ENCODE measurements at regions not wholly inside any gene's neighbourhood (a gene's known extent, or its start where the extent isn't known, plus 50 kb on each side); places are given as distances from the start of the nearest gene placed in this dataset.

- Mint-ChIP-seq H3K36me3 (ENCODE audit: low read depth, unreplicated experiment) (no peaks in the 10 kb centered on the region), H3K4me3 (ENCODE audit: unreplicated experiment) (no peak overlapping the region), H3K4me1 (ENCODE audit: unreplicated experiment) (no peaks in the 10 kb centered on the region), H3K9me3 (ENCODE audit: unreplicated experiment) (no peaks in the 10 kb centered on the region), H3K27ac (ENCODE audit: unreplicated experiment) (no peak overlapping the region), H3K27me3 (ENCODE audit: unreplicated experiment) (no peaks in the 10 kb centered on the region)
- DNase-seq (ENCODE audit: low spot score) = no peak
- TF ChIP-seq CTCF (IDR thresholded peaks at IDR 0.05; ENCODE audit: unreplicated experiment) = no peak
Measured at GRCh38 chr2:155733091-155733853, 599.2 kb downstream of the NR4A2 start.

DNA sequence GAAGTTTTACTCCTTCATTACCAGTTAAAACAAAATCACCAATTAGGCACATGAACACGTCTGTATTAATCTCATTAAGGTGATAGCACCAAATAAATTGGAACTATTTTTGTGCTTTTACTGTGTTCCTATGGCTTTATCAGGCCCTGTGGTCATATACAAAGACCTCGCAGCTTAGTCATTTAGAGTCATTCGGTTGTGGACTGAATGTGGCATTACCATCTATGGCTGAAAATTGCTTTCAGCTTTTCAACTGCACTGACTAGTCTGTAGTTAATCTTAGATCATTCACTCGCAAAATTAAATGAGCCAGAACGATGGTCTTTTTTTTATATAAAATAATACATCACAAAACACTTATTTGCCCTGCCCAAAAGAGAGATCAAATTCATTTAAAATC is 601.7 kb downstream of the NR4A2 start:
- TF ChIP-seq CTCF (IDR thresholded peaks at IDR 0.05; ENCODE audit: unreplicated experiment) = no peak
- no peak overlapping the region for H3K4me3 Mint-ChIP-seq (ENCODE audit: unreplicated experiment)
- no peaks in the 10 kb centered on the region for H3K4me1 Mint-ChIP-seq (ENCODE audit: unreplicated experiment)
- H3K36me3 Mint-ChIP-seq (ENCODE audit: low read depth, unreplicated experiment) = no peaks in the 10 kb centered on the region
- no peak overlapping the region for H3K27ac Mint-ChIP-seq (ENCODE audit: unreplicated experiment)
- H3K9me3 Mint-ChIP-seq (ENCODE audit: unreplicated experiment) = no peaks in the 10 kb centered on the region
- H3K27me3 Mint-ChIP-seq (ENCODE audit: unreplicated experiment) = no peaks in the 10 kb centered on the region
- DNase-seq (ENCODE audit: low spot score) = no peak

- TF ChIP-seq CTCF (IDR thresholded peaks at IDR 0.05; ENCODE audit: unreplicated experiment) = no peak
- H3K9me3 Mint-ChIP-seq (ENCODE audit: unreplicated experiment) = no peaks in the 10 kb centered on the region
- H3K27ac Mint-ChIP-seq (ENCODE audit: unreplicated experiment) = no peak overlapping the region
- no peaks in the 10 kb centered on the region for H3K36me3 Mint-ChIP-seq (ENCODE audit: low read depth, unreplicated experiment)
- no peaks in the 10 kb centered on the region for H3K4me1 Mint-ChIP-seq (ENCODE audit: unreplicated experiment)
- no peak for DNase-seq (ENCODE audit: low spot score)
- no peaks in the 10 kb centered on the region for H3K27me3 Mint-ChIP-seq (ENCODE audit: unreplicated experiment)
- peak overlapping the region; percentile 49 for H3K4me3 Mint-ChIP-seq (ENCODE audit: unreplicated experiment)
Measured at GRCh38 chr2:155727187-155727895, 605.2 kb downstream of the NR4A2 start.

DNA sequence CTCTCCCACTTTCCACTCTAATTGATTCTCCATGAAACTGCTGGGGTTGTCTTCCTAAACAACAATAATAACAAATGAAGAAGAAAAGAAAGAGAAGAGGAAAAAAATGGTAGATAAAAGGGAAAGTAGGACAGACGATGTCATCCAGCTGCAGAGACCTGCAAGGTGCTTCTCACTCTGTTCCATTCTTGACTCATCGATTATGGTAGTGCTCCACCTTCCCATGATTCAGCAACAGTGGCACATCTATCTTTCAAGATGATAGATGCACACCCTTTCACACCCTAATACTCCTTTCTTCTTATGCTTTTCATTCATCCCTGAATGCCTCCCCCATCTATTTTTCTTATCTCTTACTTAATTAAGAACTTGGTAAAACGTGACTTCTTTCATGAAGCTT is 610.2 kb downstream of the NR4A2 start:
- H3K27me3 Mint-ChIP-seq (ENCODE audit: unreplicated experiment) = no peaks in the 10 kb centered on the region
- no peak overlapping the region for H3K27ac Mint-ChIP-seq (ENCODE audit: unreplicated experiment)
- no peak overlapping the region for H3K4me3 Mint-ChIP-seq (ENCODE audit: unreplicated experiment)
- no peak for TF ChIP-seq CTCF (IDR thresholded peaks at IDR 0.05; ENCODE audit: unreplicated experiment)
- no peaks in the 10 kb centered on the region for H3K4me1 Mint-ChIP-seq (ENCODE audit: unreplicated experiment)
- no peaks in the 10 kb centered on the region for H3K9me3 Mint-ChIP-seq (ENCODE audit: unreplicated experiment)
- no peak for DNase-seq (ENCODE audit: low spot score)
- H3K36me3 Mint-ChIP-seq (ENCODE audit: low read depth, unreplicated experiment) = no peaks in the 10 kb centered on the region

GRCh38 chr2:155715705-155716104 is 616.8 kb downstream of the NR4A2 start:
- TF ChIP-seq CTCF (IDR thresholded peaks at IDR 0.05; ENCODE audit: unreplicated experiment) = no peak
- DNase-seq (ENCODE audit: low spot score) = no peak
- Mint-ChIP-seq H3K36me3 (ENCODE audit: low read depth, unreplicated experiment) (no peaks in the 10 kb centered on the region), H3K4me3 (ENCODE audit: unreplicated experiment) (no peak overlapping the region), H3K9me3 (ENCODE audit: unreplicated experiment) (no peaks in the 10 kb centered on the region), H3K27ac (ENCODE audit: unreplicated experiment) (no peak overlapping the region), H3K27me3 (ENCODE audit: unreplicated experiment) (no peaks in the 10 kb centered on the region), H3K4me1 (ENCODE audit: unreplicated experiment) (no peaks in the 10 kb centered on the region)
